NCI-H2227 (cell line): ENCODE measurements at regions not wholly inside any gene's neighbourhood (a gene's known extent, or its start where the extent isn't known, plus 50 kb on each side); places are given as distances from the start of the nearest gene placed in this dataset.
"Not testable (repeated sequence)": the region's sequence is repeated elsewhere in the genome, so short reads cannot be mapped to it uniquely, and the experiment has no call there.

Experiments
- DNase-seq: peaks from one replicate; lab custom pipeline; 2025; ENCODE audit not compliant: unreplicated experiment; lab: John Stamatoyannopoulos, UW

- DNase-seq: no peak
These were observed 681.0 kb upstream of the USP24 start for GRCh38 chr1:55896210-55896609.

- no peak for DNase-seq
These were observed 679.4 kb upstream of the USP24 start for GRCh38 chr1:55894521-55894920.

GRCh38 chr1:55893155-55893554, 678.0 kb upstream of the USP24 start:
- DNase-seq: no peak

GRCh38 chr1:55888685-55889317, 673.6 kb upstream of the USP24 start:
- no peak for DNase-seq

GRCh38 chr1:55886856-55887712, 671.9 kb upstream of the USP24 start:
- DNase-seq: no peak

- DNase-seq: no peak
These were observed 670.5 kb upstream of the USP24 start for GRCh38 chr1:55885619-55886018.

GRCh38 chr1:55882931-55883330, 667.8 kb upstream of the USP24 start:
- DNase-seq: no peak

GRCh38 chr1:55879346-55879745, 664.2 kb upstream of the USP24 start:
- DNase-seq: no peak

GRCh38 chr1:55877437-55878232, 662.5 kb upstream of the USP24 start:
- no peak for DNase-seq

- no peak for DNase-seq
These were observed 661.3 kb upstream of the USP24 start for GRCh38 chr1:55876276-55877060.

GRCh38 chr1:55870106-55870505, 654.9 kb upstream of the USP24 start:
- DNase-seq: no peak

- no peak for DNase-seq
These were observed 653.9 kb upstream of the USP24 start for GRCh38 chr1:55869065-55869464.

- DNase-seq: no peak
These were observed 652.9 kb upstream of the USP24 start for GRCh38 chr1:55868026-55868425.

GRCh38 chr1:55867304-55867843, 652.2 kb upstream of the USP24 start:
- no peak for DNase-seq

GRCh38 chr1:55865778-55866177, 650.6 kb upstream of the USP24 start:
- not testable (repeated sequence) for DNase-seq

GRCh38 chr1:55864251-55864650, 649.1 kb upstream of the USP24 start:
- no peak for DNase-seq

- DNase-seq: no peak
These were observed 646.6 kb upstream of the USP24 start for GRCh38 chr1:55861676-55862340.

- DNase-seq: no peak
These were observed 645.8 kb upstream of the USP24 start for GRCh38 chr1:55860798-55861519.

- no peak for DNase-seq
These were observed 645.2 kb upstream of the USP24 start for GRCh38 chr1:55860326-55860725.
